Fibroblast of pulmonary artery (primary cell): ENCODE measurements at regions not wholly inside any gene's neighbourhood (a gene's known extent, or its start where the extent isn't known, plus 50 kb on each side); places are given as distances from the start of the nearest gene placed in this dataset.

Experiments used
- DNase-seq: peaks from one replicate; pipeline ENCODE4 v3.0.0-alpha.2; 2010; ENCODE audit warnings: low read depth
- H3K4me3 ChIP-seq: replicated peaks from 2 replicates; pipeline ENCODE4 v1.5.1; 2011; ENCODE audit warnings: low read depth, mild to moderate bottlenecking, control low read depth, low read length, moderate library complexity
- TF ChIP-seq, protein P1 (sequence below): IDR thresholded peaks from 2 replicates; pipeline ENCODE4 v1.5.1; 2011; ENCODE audit warnings: mild to moderate bottlenecking, control low read depth, low read length, inconsistent platforms; ENCODE audit errors: missing control alignments

DNA sequence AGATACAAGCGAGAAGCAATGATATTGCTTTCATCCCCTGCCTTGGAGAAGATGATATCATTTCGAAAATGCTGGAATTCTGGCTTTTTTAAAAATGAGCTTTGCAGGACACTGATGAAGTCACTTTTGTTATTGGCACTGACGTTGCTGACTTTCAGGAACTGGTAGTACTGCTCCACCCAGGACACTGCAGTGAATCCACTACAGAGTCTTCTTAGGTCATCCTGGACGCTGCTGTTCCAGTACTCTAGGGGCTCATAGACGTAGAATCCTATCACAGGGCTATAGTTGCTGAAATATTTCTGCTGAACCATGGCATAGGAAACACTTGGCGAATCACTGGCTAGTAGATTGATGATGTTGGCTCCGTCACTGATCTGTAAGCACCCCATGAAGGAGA is 97.2 kb downstream of the OPN5 start:
- no peak for DNase-seq
- no peak overlapping the region for H3K4me3 ChIP-seq
- TF ChIP-seq, protein P1, sequence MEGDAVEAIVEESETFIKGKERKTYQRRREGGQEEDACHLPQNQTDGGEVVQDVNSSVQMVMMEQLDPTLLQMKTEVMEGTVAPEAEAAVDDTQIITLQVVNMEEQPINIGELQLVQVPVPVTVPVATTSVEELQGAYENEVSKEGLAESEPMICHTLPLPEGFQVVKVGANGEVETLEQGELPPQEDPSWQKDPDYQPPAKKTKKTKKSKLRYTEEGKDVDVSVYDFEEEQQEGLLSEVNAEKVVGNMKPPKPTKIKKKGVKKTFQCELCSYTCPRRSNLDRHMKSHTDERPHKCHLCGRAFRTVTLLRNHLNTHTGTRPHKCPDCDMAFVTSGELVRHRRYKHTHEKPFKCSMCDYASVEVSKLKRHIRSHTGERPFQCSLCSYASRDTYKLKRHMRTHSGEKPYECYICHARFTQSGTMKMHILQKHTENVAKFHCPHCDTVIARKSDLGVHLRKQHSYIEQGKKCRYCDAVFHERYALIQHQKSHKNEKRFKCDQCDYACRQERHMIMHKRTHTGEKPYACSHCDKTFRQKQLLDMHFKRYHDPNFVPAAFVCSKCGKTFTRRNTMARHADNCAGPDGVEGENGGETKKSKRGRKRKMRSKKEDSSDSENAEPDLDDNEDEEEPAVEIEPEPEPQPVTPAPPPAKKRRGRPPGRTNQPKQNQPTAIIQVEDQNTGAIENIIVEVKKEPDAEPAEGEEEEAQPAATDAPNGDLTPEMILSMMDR, result no peak
